HG03378 (cell line): ENCODE measurements at regions not wholly inside any gene's neighbourhood (a gene's known extent, or its start where the extent isn't known, plus 50 kb on each side); places are given as distances from the start of the nearest gene placed in this dataset.

Experiments
- ATAC-seq: cut with Tn5 transposase; IDR thresholded peaks from one replicate; pipeline ENCODE4 v1.9.1; 2021; ENCODE audit warnings: mild to moderate bottlenecking, moderate library complexity; ENCODE audit not compliant: unreplicated experiment

GRCh38 chr2:137823196-137823595 lies 141.1 kb upstream of the HNMT start:
- no peak for ATAC-seq

GRCh38 chr2:137824501-137824900 lies 139.8 kb upstream of the HNMT start:
- ATAC-seq, result no peak

- peak; percentile 99 for ATAC-seq
Observed at GRCh38 chr2:137826373-137827372, 137.6 kb upstream of the HNMT start.

GRCh38 chr2:137828624-137829023 lies 135.6 kb upstream of the HNMT start:
- ATAC-seq, result no peak

GRCh38 chr2:137829251-137829650 lies 135.0 kb upstream of the HNMT start:
- no peak for ATAC-seq

- ATAC-seq, result no peak
Observed at GRCh38 chr2:137834760-137835379, 129.4 kb upstream of the HNMT start.

- ATAC-seq, result no peak
Observed at GRCh38 chr2:137836671-137837070, 127.6 kb upstream of the HNMT start.

- ATAC-seq, result no peak
Observed at GRCh38 chr2:137837830-137838229, 126.4 kb upstream of the HNMT start.

GRCh38 chr2:137838255-137839092 lies 125.8 kb upstream of the HNMT start:
- peak; percentile 70 for ATAC-seq

- no peak for ATAC-seq
Observed at GRCh38 chr2:137842430-137842829, 121.8 kb upstream of the HNMT start.

- no peak for ATAC-seq
Observed at GRCh38 chr2:137842952-137843351, 121.3 kb upstream of the HNMT start.

GRCh38 chr2:137845422-137845821 lies 118.9 kb upstream of the HNMT start:
- no peak for ATAC-seq

- no peak for ATAC-seq
Observed at GRCh38 chr2:137846993-137847392, 117.3 kb upstream of the HNMT start.

GRCh38 chr2:137847443-137847842 lies 116.8 kb upstream of the HNMT start:
- ATAC-seq, result no peak

- ATAC-seq, result no peak
Observed at GRCh38 chr2:137857881-137858280, 106.4 kb upstream of the HNMT start.

- no peak for ATAC-seq
Observed at GRCh38 chr2:137862651-137863050, 101.6 kb upstream of the HNMT start.

GRCh38 chr2:137865954-137866540 lies 98.2 kb upstream of the HNMT start:
- ATAC-seq, result peak; percentile 59

- ATAC-seq, result peak; percentile 91
Observed at GRCh38 chr2:137870682-137871081, 93.6 kb upstream of the HNMT start.

- no peak for ATAC-seq
Observed at GRCh38 chr2:137872577-137872976, 91.7 kb upstream of the HNMT start.

GRCh38 chr2:137873536-137874244 lies 90.6 kb upstream of the HNMT start:
- ATAC-seq, result no peak
